Endothelial cell of umbilical vein (primary cell): ENCODE measurements at regions not wholly inside any gene's neighbourhood (a gene's known extent, or its start where the extent isn't known, plus 50 kb on each side); places are given as distances from the start of the nearest gene placed in this dataset.

Experiments
- BruUV-seq: library from RNA; stranded (reverse); fragments of 400-500 nt; replicated peaks from 2 replicates; lab custom pipeline; 2021; lab: Mats Ljungman, UMichigan
- CTCF ChIA-PET: fragments of 300-600, 350-600 bp; sonication (Branson Sonifier 250); formaldehyde crosslinking; loops from one replicate; lab custom pipeline; 2021; ENCODE audit warnings: antibody characterized with exemption, inconsistent platforms; lab: Charles Lee
- POLR2A ChIA-PET: fragments of 300-600, 350-600 bp; sonication (Branson Sonifier 250); formaldehyde crosslinking; loops from one replicate; lab custom pipeline; 2021; ENCODE audit warnings: antibody characterized with exemption, inconsistent platforms; lab: Charles Lee
- DNase-seq: peaks from one replicate; pipeline ENCODE4 v3.0.0-alpha.2; 2011; ENCODE audit warnings: low read depth, low spot score
- FAIRE-seq: peaks from 2 replicates; lab custom pipeline; 2011; peaks lifted over from hg19 to GRCh38; lab: Jason Lieb, UNC
- H2AFZ ChIP-seq: 2 replicates; pipeline ENCODE4 v1.6.0; 2012; ENCODE audit warnings: low read depth, low read length, control low read depth, inconsistent platforms
- H3K27ac ChIP-seq: 2 replicates; pipeline ENCODE4 v1.5.1; 2011; ENCODE audit warnings: low read depth, mild to moderate bottlenecking, control low read depth, low read length, moderate library complexity; ENCODE audit not compliant: insufficient read depth
- H3K27me3 ChIP-seq, 2 experiments: 2 replicates each; pipeline versions ENCODE4 v1.6.0 to v1.6.1; 2011; ENCODE audit warnings: low read length in 2 of 2, mixed read lengths in 1 of 2; ENCODE audit not compliant: control insufficient read depth in 2 of 2, insufficient read depth in 2 of 2
- H3K36me3 ChIP-seq, 2 experiments: 2 replicates in 1 of 2; 3 replicates in 1 of 2; pipeline ENCODE4 v1.5.1; 2011; ENCODE audit warnings: low read length in 2 of 2, mild to moderate bottlenecking in 1 of 2, moderate library complexity in 1 of 2; ENCODE audit not compliant: control insufficient read depth in 2 of 2, insufficient read depth in 2 of 2; ENCODE audit errors: extremely low read depth in 1 of 2
- H3K4me1 ChIP-seq: 3 replicates; pipeline ENCODE4 v1.5.1; 2011; ENCODE audit warnings: mild to moderate bottlenecking, low read length; ENCODE audit not compliant: control insufficient read depth, insufficient read depth; ENCODE audit errors: extremely low read depth
- H3K4me2 ChIP-seq: 2 replicates; pipeline ENCODE4 v1.6.1; 2011; ENCODE audit warnings: low read length, control low read depth, mixed read lengths; ENCODE audit not compliant: insufficient read depth
- H3K4me3 ChIP-seq, 3 experiments: fragments of 200-600 bp in 1 of 3; sonication (generic), shearing (Covaris generic) in 1 of 3; replicated peaks in 1 of 3; 2 replicates each; pipeline ENCODE4 v1.5.1; 2011 to 2016; ENCODE audit warnings: control low read depth in 3 of 3, low read length in 3 of 3, mild to moderate bottlenecking in 2 of 3, inconsistent platforms in 1 of 3, low read depth in 1 of 3, moderate library complexity in 1 of 3; ENCODE audit not compliant: insufficient read depth in 1 of 3
- H3K79me2 ChIP-seq: 2 replicates; pipeline ENCODE4 v1.6.0; 2012; ENCODE audit warnings: low read length, inconsistent platforms; ENCODE audit not compliant: control insufficient read depth, insufficient read depth
- H3K9ac ChIP-seq: replicated peaks from 2 replicates; pipeline ENCODE3; 2011; ENCODE audit warnings: low read length, control low read depth; ENCODE audit not compliant: insufficient read depth; ENCODE audit errors: extremely low read depth
- H3K9me1 ChIP-seq: replicated peaks from 3 replicates; pipeline ENCODE4 v1.6.0; 2011; ENCODE audit warnings: mild to moderate bottlenecking, low read length; ENCODE audit not compliant: control insufficient read depth, insufficient read depth; ENCODE audit errors: extremely low read depth
- H3K9me3 ChIP-seq: replicated peaks from 2 replicates; pipeline ENCODE4 v1.5.1; 2012; ENCODE audit warnings: low read length, inconsistent platforms; ENCODE audit not compliant: control insufficient read depth, insufficient read depth
- H4K20me1 ChIP-seq: replicated peaks from 2 replicates; pipeline ENCODE3; 2011; ENCODE audit warnings: mild to moderate bottlenecking, low read length; ENCODE audit not compliant: control insufficient read depth, insufficient read depth; ENCODE audit errors: extremely low read depth
- CTCF ChIP-seq, 2 donors: IDR thresholded peaks; 1 replicate in 1 of 2; 2 replicates in 1 of 2; pipeline ENCODE4 v1.5.1; 2011; ENCODE audit warnings: low read length in 2 of 2, mild to moderate bottlenecking in 2 of 2, moderate library complexity in 2 of 2, control low read depth in 1 of 2, inconsistent platforms in 1 of 2, low read depth in 1 of 2; ENCODE audit not compliant: insufficient read depth in 1 of 2; ENCODE audit errors: extremely low read depth in 1 of 2
- FOS ChIP-seq: IDR thresholded peaks from 2 replicates; pipeline ENCODE4 v1.6.1; 2011; ENCODE audit warnings: mild to moderate bottlenecking, low read length, moderate library complexity, borderline replicate concordance; ENCODE audit not compliant: insufficient read depth
- GATA2 ChIP-seq: IDR thresholded peaks from 2 replicates; pipeline ENCODE4 v1.7.0; 2011; ENCODE audit warnings: low read depth, mild to moderate bottlenecking, moderate library complexity, mixed read lengths, low read length; ENCODE audit not compliant: insufficient read length, insufficient read depth
- POLR2A ChIP-seq: IDR thresholded peaks from 2 replicates; pipeline ENCODE4 v1.6.1; 2012; ENCODE audit warnings: low read depth, mild to moderate bottlenecking, control low read depth, low read length
- dilution Hi-C: fragments of 300-500 bp; cut with MboI; formaldehyde crosslinking; loops from one replicate; pipeline ENCODE4 v1.15.0; 2019; ENCODE audit warnings: low sequenced_read_pairs; ENCODE audit not compliant: extremely low pct_ligation_motif_present
- intact Hi-C: fragments of 100-400 bp; cut with micrococcal nuclease; formaldehyde crosslinking; loops from one replicate; pipeline ENCODE4 v1.10.0; 2022

GRCh38 chr4:181249031-181249430 lies 994.2 kb upstream of the TENM3 start:
- CTCF ChIA-PET, result no interaction called here

GRCh38 chr4:181254771-181255170 lies 988.4 kb upstream of the TENM3 start:
- Histone ChIP-seq H3K9ac (no peak overlapping the region), H3K79me2 (no peaks in the 10 kb centered on the region), H3K27ac (no peak overlapping the region), H3K27me3 (no peaks in the 10 kb centered on the region), H3K4me2 (no peak overlapping the region), H3K36me3 (no peaks in the 10 kb centered on the region), H4K20me1 (no peaks in the 10 kb centered on the region), H3K4me3 (no peak overlapping the region), H3K9me1 (no peaks in the 10 kb centered on the region), H3K9me3 (peaks cover 5% of the 10 kb centered on the region), H3K4me1 (no peaks in the 10 kb centered on the region), H2AFZ (no peak overlapping the region)
- intact Hi-C loops (no loop called here), dilution Hi-C loops (no loop called here)
- CTCF ChIA-PET, result no interaction called here
- POLR2A ChIA-PET, result no interaction called here
- no TSS peak for BruUV-seq
- DNase-seq (no peak), FAIRE-seq (no peak)
- no peak for TF ChIP-seq POLR2A
- no peak for TF ChIP-seq FOS
- no peak for TF ChIP-seq GATA2

More at GRCh38 chr4:181249031-181249430, 994.2 kb upstream of the TENM3 start:
- TF ChIP-seq CTCF (IDR thresholded peaks at IDR 0.05; ENCODE audit: extremely low read depth in 1 of 2, insufficient read depth in 1 of 2, low read depth in 1 of 2, low read length in 2 of 2) (no peak), FOS (no peak)
- POLR2A ChIA-PET, result no interaction called here
- Histone ChIP-seq H3K36me3 (no peaks in the 10 kb centered on the region), H3K27me3 (no peaks in the 10 kb centered on the region), H4K20me1 (no peaks in the 10 kb centered on the region), H3K4me3 (no peak overlapping the region), H3K9ac (no peak overlapping the region), H3K9me1 (no peaks in the 10 kb centered on the region), H3K27ac (no peak overlapping the region), H3K4me1 (no peaks in the 10 kb centered on the region), H3K79me2 (no peaks in the 10 kb centered on the region), H3K9me3 (peaks cover 3% of the 10 kb centered on the region), H2AFZ (no peak overlapping the region), H3K4me2 (no peak overlapping the region)
- DNase-seq (no peak), FAIRE-seq (no peak)
- BruUV-seq, result no TSS peak
- dilution Hi-C loops, result no loop called here
- intact Hi-C loops, result no loop called here
